SK-N-SH (cell line): ENCODE measurements at regions not wholly inside any gene's neighbourhood (a gene's known extent, or its start where the extent isn't known, plus 50 kb on each side); places are given as distances from the start of the nearest gene placed in this dataset.

Source experiments
- CTCF ChIP-seq: fragments of 200-600 bp; sonication (generic); IDR thresholded peaks from 2 replicates; pipeline ENCODE4 v1.6.1; 2017; ENCODE audit warnings: antibody characterized with exemption, mild to moderate bottlenecking, moderate library complexity
- EP300 ChIP-seq, 2 experiments: IDR thresholded peaks; 2 replicates each; pipeline versions ENCODE4 v1.4.0 to v1.6.1; 2012; ENCODE audit warnings: borderline replicate concordance in 1 of 2, low read depth in 1 of 2, low read length in 1 of 2
- EZH2phosphoT487 ChIP-seq: fragments of 200-600 bp; sonication (generic); IDR thresholded peaks from 2 replicates; pipeline ENCODE4 v1.6.1; 2017; ENCODE audit warnings: low read depth, mixed run types, mild to moderate bottlenecking, antibody characterized with exemption, moderate library complexity, borderline replicate concordance
- JUND ChIP-seq: IDR thresholded peaks from 2 replicates; pipeline ENCODE4 v1.4.0; 2012
- MAX ChIP-seq: IDR thresholded peaks from 2 replicates; pipeline ENCODE4 v1.4.0; 2012; ENCODE audit warnings: low read depth
- POLR2AphosphoS5 ChIP-seq: IDR thresholded peaks from 2 replicates; pipeline ENCODE4 v1.6.1; 2012; ENCODE audit warnings: low read depth, low read length
- TEAD4 ChIP-seq: IDR thresholded peaks from 2 replicates; pipeline ENCODE4 v1.4.0; 2012; ENCODE audit warnings: mild to moderate bottlenecking, borderline replicate concordance; ENCODE audit not compliant: insufficient read depth
- USF1 ChIP-seq: IDR thresholded peaks from 2 replicates; pipeline ENCODE4 v1.4.0; 2012; ENCODE audit warnings: low read depth, borderline replicate concordance

- TF ChIP-seq POLR2AphosphoS5 (no peak; the same call in 1 of the 2 replicates), CTCF (no peak), EZH2phosphoT487 (no peak), MAX (peak; percentile 13; the same call in 1 of the 2 replicates), EP300 (IDR thresholded peaks at IDR 0.05; ENCODE audit: borderline replicate concordance in 1 of 2, low read depth in 1 of 2, low read length in 1 of 2) (peak in 1 of 2 experiments; percentile 70; a peak in 2 of 4 replicates), JUND (peak; percentile 84), USF1 (no peak), TEAD4 (peak; percentile 35; the same call in 1 of the 2 replicates)
Measured at GRCh38 chr13:44312834-44313551, 60.6 kb upstream of the SERP2 start.
